Smooth muscle cell (in vitro differentiated cells): ENCODE measurements at regions not wholly inside any gene's neighbourhood (a gene's known extent, or its start where the extent isn't known, plus 50 kb on each side); places are given as distances from the start of the nearest gene placed in this dataset.

Source experiments
- DNase-seq: peaks from one replicate; lab custom pipeline; 2025; ENCODE audit not compliant: unreplicated experiment; lab: John Stamatoyannopoulos, UW
- H2AFZ ChIP-seq: fragments of 200-600 bp; sonication (generic); 2 replicates; pipeline ENCODE4 v1.6.0; 2016; ENCODE audit warnings: antibody characterized with exemption, low read depth, mild to moderate bottlenecking
- H3F3A ChIP-seq: fragments of 200-600 bp; sonication (generic); 2 replicates; pipeline ENCODE4 v1.6.0; 2017; ENCODE audit warnings: antibody characterized with exemption, low read depth
- H3K27ac ChIP-seq: fragments of 200-600 bp; sonication (generic); 2 replicates; pipeline ENCODE4 v1.5.1; 2016; ENCODE audit warnings: low read depth, mild to moderate bottlenecking
- H3K27me3 ChIP-seq: fragments of 200-600 bp; sonication (generic); 2 replicates; pipeline ENCODE4 v1.6.1; 2016; ENCODE audit warnings: low read depth, mild to moderate bottlenecking
- H3K36me3 ChIP-seq: fragments of 200-600 bp; sonication (generic); 2 replicates; pipeline ENCODE4 v1.5.1; 2016; ENCODE audit warnings: low read depth
- H3K4me1 ChIP-seq: fragments of 200-600 bp; sonication (generic); 2 replicates; pipeline ENCODE4 v1.5.1; 2016; ENCODE audit warnings: low read depth
- H3K4me2 ChIP-seq: fragments of 200-600 bp; sonication (generic); 2 replicates; pipeline ENCODE4 v1.6.0; 2016; ENCODE audit warnings: mild to moderate bottlenecking
- H3K4me3 ChIP-seq: fragments of 200-600 bp; sonication (generic); 2 replicates; pipeline ENCODE4 v1.5.1; 2016; ENCODE audit warnings: mild to moderate bottlenecking
- H3K79me2 ChIP-seq: fragments of 200-600 bp; sonication (generic); 2 replicates; pipeline ENCODE4 v1.6.0; 2016; ENCODE audit warnings: low read depth, mild to moderate bottlenecking
- H3K9ac ChIP-seq: fragments of 200-600 bp; sonication (generic); 2 replicates; pipeline ENCODE4 v1.6.0; 2016; ENCODE audit warnings: low read depth
- H3K9me3 ChIP-seq: fragments of 200-600 bp; sonication (generic); replicated peaks from 2 replicates; pipeline ENCODE4 v1.5.1; 2016; ENCODE audit warnings: low read depth
- H4K20me1 ChIP-seq: fragments of 200-600 bp; sonication (generic); 2 replicates; pipeline ENCODE4 v1.6.0; 2016; ENCODE audit warnings: low read depth
- WGBS: methylation state at CpG from one replicate; pipeline ENCODE4 v1.1.7; 2016; ENCODE audit warnings: low lambda C conversion rate; 5-methylcytosine and 5-hydroxymethylcytosine counted together
- TF ChIP-seq, protein P1 (sequence below): fragments of 200-600 bp; sonication (generic); IDR thresholded peaks from 2 replicates; pipeline ENCODE4 v1.5.1; 2017; ENCODE audit warnings: borderline replicate concordance, mild to moderate bottlenecking, antibody characterized with exemption; ENCODE audit not compliant: insufficient read depth, poor library complexity, severe bottlenecking

DNA sequence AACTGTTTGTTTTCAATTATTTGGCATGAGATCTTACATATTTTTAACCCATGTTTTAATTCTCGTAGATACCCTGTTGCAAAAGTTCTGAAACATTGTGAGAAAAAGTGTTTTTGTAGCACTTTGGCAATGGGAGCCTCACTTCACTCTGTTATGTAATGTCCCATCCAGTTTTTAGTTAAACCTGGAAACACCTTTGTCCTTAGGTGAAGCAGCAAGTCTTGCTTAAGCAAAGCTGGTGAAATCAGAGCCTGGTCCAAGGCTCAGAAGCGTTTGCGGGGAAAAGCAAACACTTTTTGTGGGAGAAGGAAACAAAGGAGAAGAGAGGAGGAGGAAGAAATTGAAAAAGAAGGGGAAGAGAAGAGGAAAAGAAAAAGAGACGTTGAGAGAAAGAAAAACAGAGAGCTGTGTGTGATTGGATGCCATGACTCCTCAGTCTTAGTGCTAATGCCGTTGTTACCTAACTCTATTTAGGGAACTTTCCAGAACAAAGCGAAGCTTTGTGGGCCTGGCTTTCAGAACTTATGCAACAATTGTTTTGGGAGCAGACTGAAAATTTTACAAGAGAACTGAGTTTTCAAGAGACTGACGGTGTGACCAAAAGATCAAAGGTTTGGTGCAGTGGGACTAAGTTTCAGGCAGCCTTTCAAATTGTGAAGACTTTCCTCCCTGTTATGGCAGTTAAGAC lies 93.1 kb downstream of the NTMT2 start:
- Histone ChIP-seq H3K36me3 (no peaks in the 10 kb centered on the region), H3K27me3 (no peaks in the 10 kb centered on the region), H3K9me3 (no peaks in the 10 kb centered on the region), H3K79me2 (no peaks in the 10 kb centered on the region), H3K4me1 (peaks cover 7% of the 10 kb centered on the region), H2AFZ (peak overlapping the region; percentile 66), H3K4me2 (no peak overlapping the region), H3K4me3 (no peak overlapping the region), H3K27ac (peak overlapping the region; percentile 39), H4K20me1 (no peaks in the 10 kb centered on the region), H3K9ac (no peak overlapping the region), H3F3A (no peaks in the 10 kb centered on the region)
- DNase-seq = no peak
- WGBS = 72% methylated on average over 7 of the region's 7 CpGs
- TF ChIP-seq, protein P1, sequence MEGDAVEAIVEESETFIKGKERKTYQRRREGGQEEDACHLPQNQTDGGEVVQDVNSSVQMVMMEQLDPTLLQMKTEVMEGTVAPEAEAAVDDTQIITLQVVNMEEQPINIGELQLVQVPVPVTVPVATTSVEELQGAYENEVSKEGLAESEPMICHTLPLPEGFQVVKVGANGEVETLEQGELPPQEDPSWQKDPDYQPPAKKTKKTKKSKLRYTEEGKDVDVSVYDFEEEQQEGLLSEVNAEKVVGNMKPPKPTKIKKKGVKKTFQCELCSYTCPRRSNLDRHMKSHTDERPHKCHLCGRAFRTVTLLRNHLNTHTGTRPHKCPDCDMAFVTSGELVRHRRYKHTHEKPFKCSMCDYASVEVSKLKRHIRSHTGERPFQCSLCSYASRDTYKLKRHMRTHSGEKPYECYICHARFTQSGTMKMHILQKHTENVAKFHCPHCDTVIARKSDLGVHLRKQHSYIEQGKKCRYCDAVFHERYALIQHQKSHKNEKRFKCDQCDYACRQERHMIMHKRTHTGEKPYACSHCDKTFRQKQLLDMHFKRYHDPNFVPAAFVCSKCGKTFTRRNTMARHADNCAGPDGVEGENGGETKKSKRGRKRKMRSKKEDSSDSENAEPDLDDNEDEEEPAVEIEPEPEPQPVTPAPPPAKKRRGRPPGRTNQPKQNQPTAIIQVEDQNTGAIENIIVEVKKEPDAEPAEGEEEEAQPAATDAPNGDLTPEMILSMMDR = no peak

GRCh38 chr1:170239445-170239844 lies 93.7 kb downstream of the NTMT2 start:
- no peak overlapping the region for H3K4me2 ChIP-seq
- no peak for DNase-seq

GRCh38 chr1:170240409-170240808 lies 94.7 kb downstream of the NTMT2 start:
- Histone ChIP-seq H3F3A (no peaks in the 10 kb centered on the region), H4K20me1 (no peaks in the 10 kb centered on the region), H3K4me1 (peaks cover 7% of the 10 kb centered on the region), H3K36me3 (no peaks in the 10 kb centered on the region), H3K27me3 (no peaks in the 10 kb centered on the region), H3K27ac (peak overlapping the region; percentile 34), H3K9ac (no peak overlapping the region), H3K4me3 (no peak overlapping the region), H2AFZ (no peak overlapping the region), H3K79me2 (no peaks in the 10 kb centered on the region), H3K4me2 (peak overlapping the region; percentile 7), H3K9me3 (no peaks in the 10 kb centered on the region)
- 46% methylated on average over 2 of the region's 2 CpGs for WGBS
- DNase-seq = no peak
- TF ChIP-seq, protein P1 = no peak

More at GRCh38 chr1:170239445-170239844, 93.7 kb downstream of the NTMT2 start:
- Histone ChIP-seq H2AFZ (peak overlapping the region; percentile 66), H3K4me1 (peaks cover 7% of the 10 kb centered on the region), H3K9ac (no peak overlapping the region), H3K9me3 (no peaks in the 10 kb centered on the region), H3K4me3 (no peak overlapping the region), H3K27ac (peak overlapping the region; percentile 39), H3K36me3 (no peaks in the 10 kb centered on the region), H3K79me2 (no peaks in the 10 kb centered on the region), H3K27me3 (no peaks in the 10 kb centered on the region), H4K20me1 (no peaks in the 10 kb centered on the region), H3F3A (no peaks in the 10 kb centered on the region)
- 44% methylated on average over 3 of the region's 3 CpGs for WGBS
- TF ChIP-seq, protein P1 = no peak
